K562 (cell line): ENCODE measurements at regions not wholly inside any gene's neighbourhood (a gene's known extent, or its start where the extent isn't known, plus 50 kb on each side); places are given as distances from the start of the nearest gene placed in this dataset.

Experiments used
- ATAC-seq: fragments of 200-7000 bp; cut with Tn5 transposase; 3 replicates; pipeline ENCODE4 v1.9.1; 2020; ENCODE audit warnings: moderate library complexity
- BruUV-seq: library from RNA; stranded (reverse); fragments of 400-500 nt; replicated peaks from 2 replicates; lab custom pipeline; 2021; lab: Mats Ljungman, UMichigan
- CTCF ChIA-PET: fragments of 300-600 bp; formaldehyde crosslinking; extraction: SDS; loops from one replicate; lab custom pipeline; 2021; ENCODE audit warnings: low intra/inter-chr PET ratio; lab: Yijun Ruan, JAX
- POLR2A ChIA-PET: fragments of 300-600, 350-650 bp; sonication (Branson Sonifier 250); formaldehyde crosslinking; extraction: SDS; loops from one replicate; lab custom pipeline; 2021; ENCODE audit warnings: antibody characterized with exemption, inconsistent platforms; lab: Yijun Ruan, JAX
- DNase-seq, 4 experiments: peaks; one replicate each; pipeline versions ENCODE4 v3.0.0 to v3.0.0-alpha.2; 2011 to 2018; ENCODE audit warnings: low spot score in 3 of 4, mixed read lengths in 3 of 4; ENCODE audit errors: extremely low read depth in 1 of 4
- FAIRE-seq: peaks from 2 replicates; lab custom pipeline; 2011; peaks lifted over from hg19 to GRCh38; lab: Jason Lieb, UNC
- H2AFZ ChIP-seq: 2 replicates; pipeline ENCODE4 v1.6.0; 2011; ENCODE audit warnings: low read depth, low read length, control low read depth, inconsistent platforms
- H3K27ac ChIP-seq: fragments of 200-600 bp; 3 replicates; pipeline ENCODE4 v1.8.0; 2011; ENCODE audit warnings: low read depth, mild to moderate bottlenecking, control low read depth, inconsistent platforms, low read length, moderate library complexity, mixed read lengths; ENCODE audit errors: extremely low read depth
- H3K27me3 ChIP-seq, 2 experiments: fragments of 300-600 bp in 1 of 2; 2 replicates in 1 of 2; 3 replicates in 1 of 2; pipeline versions ENCODE4 v1.6.0 to v1.8.0; 2011; ENCODE audit warnings: inconsistent platforms in 2 of 2, low read length in 2 of 2, mild to moderate bottlenecking in 1 of 2, mixed read lengths in 1 of 2, moderate library complexity in 1 of 2; ENCODE audit not compliant: control insufficient read depth in 2 of 2, insufficient read depth in 2 of 2
- H3K36me3 ChIP-seq: fragments of 300-600 bp; 3 replicates; pipeline ENCODE4 v1.8.0; 2011; ENCODE audit warnings: mild to moderate bottlenecking, low read length, inconsistent platforms; ENCODE audit not compliant: control insufficient read depth, insufficient read depth
- H3K4me1 ChIP-seq, 2 experiments: fragments of 200-600 bp in 1 of 2; replicated peaks in 1 of 2; 2 replicates in 1 of 2; 3 replicates in 1 of 2; pipeline versions ENCODE4 v1.5.1 to v1.8.0; 2011; ENCODE audit warnings: inconsistent platforms in 2 of 2, low read length in 2 of 2, mild to moderate bottlenecking in 1 of 2, mixed read lengths in 1 of 2, moderate library complexity in 1 of 2; ENCODE audit not compliant: control insufficient read depth in 2 of 2, insufficient read depth in 2 of 2
- H3K4me2 ChIP-seq: 2 replicates; pipeline ENCODE4 v1.6.1; 2011; ENCODE audit warnings: low read length, control low read depth, inconsistent platforms, mixed read lengths; ENCODE audit not compliant: insufficient read depth
- H3K4me3 ChIP-seq: fragments of 200-600 bp; sonication (generic), shearing (Covaris generic); 2 replicates; pipeline ENCODE4 v1.5.1; 2016; ENCODE audit warnings: control low read depth, inconsistent platforms
- H3K79me2 ChIP-seq: fragments of 200-600 bp; 3 replicates; pipeline ENCODE4 v1.8.0; 2011; ENCODE audit warnings: low read length, inconsistent platforms; ENCODE audit not compliant: control insufficient read depth, insufficient read depth
- H3K9ac ChIP-seq, 2 experiments: 2 replicates each; pipeline versions ENCODE4 v1.6.0 to v1.6.1; 2011; ENCODE audit warnings: low read depth in 2 of 2, low read length in 2 of 2, control low read depth in 1 of 2, inconsistent platforms in 1 of 2, mild to moderate bottlenecking in 1 of 2, mixed read lengths in 1 of 2; ENCODE audit not compliant: insufficient read depth in 1 of 2
- H3K9me1 ChIP-seq: one replicate; pipeline ENCODE4 v1.6.0; 2011; ENCODE audit warnings: inconsistent platforms, mild to moderate bottlenecking, low read length, moderate library complexity; ENCODE audit not compliant: control insufficient read depth, insufficient read depth
- H3K9me3 ChIP-seq: replicated peaks from 2 replicates; pipeline ENCODE4 v1.5.1; 2011; ENCODE audit warnings: low read depth, low read length, inconsistent platforms; ENCODE audit not compliant: control insufficient read depth, insufficient read depth
- H4K20me1 ChIP-seq: replicated peaks from 2 replicates; pipeline ENCODE4 v1.6.1; 2011; ENCODE audit warnings: low read length, inconsistent platforms, mixed read lengths; ENCODE audit not compliant: control insufficient read depth, insufficient read depth
- FOXP1 ChIP-seq: sonication (generic); formaldehyde crosslinking; IDR thresholded peaks from 2 replicates; pipeline ENCODE4 v1.8.0; 2022; ENCODE audit warnings: mild to moderate bottlenecking, missing genetic modification reagents
- GATA2 ChIP-seq: sonication (generic); formaldehyde crosslinking; IDR thresholded peaks from 2 replicates; pipeline ENCODE4 v1.4.0; 2020; ENCODE audit warnings: mild to moderate bottlenecking, missing genetic modification reagents
- MXI1 ChIP-seq: IDR thresholded peaks from 2 replicates; pipeline ENCODE4 v1.6.1; 2011; ENCODE audit warnings: low read depth, mild to moderate bottlenecking, improper control_type of control experiment, low read length
- POLR2AphosphoS2 ChIP-seq: IDR thresholded peaks from 2 replicates; pipeline ENCODE4 v1.6.1; 2012; ENCODE audit warnings: low read length, improper control_type of control experiment
- PYGO2 ChIP-seq: fragments of 450-650 bp; IDR thresholded peaks from 2 replicates; pipeline ENCODE4 v1.6.1; 2016; ENCODE audit warnings: mild to moderate bottlenecking, missing genetic modification characterization, moderate library complexity, missing compliant biosample characterization
- SIX5 ChIP-seq, 2 experiments: IDR thresholded peaks; 2 replicates each; pipeline ENCODE4 v1.6.1; 2011; ENCODE audit warnings: low read length in 2 of 2, borderline replicate concordance in 1 of 2, low read depth in 1 of 2, mild to moderate bottlenecking in 1 of 2, moderate library complexity in 1 of 2; ENCODE audit not compliant: insufficient read depth in 1 of 2
- SMARCA4 ChIP-seq: fragments of 450-650 bp; IDR thresholded peaks from 2 replicates; pipeline ENCODE4 v1.6.1; 2016
- ZBTB9 ChIP-seq: fragments of 450-650 bp; formaldehyde crosslinking; IDR thresholded peaks from 2 replicates; pipeline ENCODE4 v1.4.0; 2020; ENCODE audit warnings: mild to moderate bottlenecking, moderate library complexity
- ZNF551 ChIP-seq: fragments of 250-450 bp; sonication (Bioruptor Pico); IDR thresholded peaks from 2 replicates; pipeline ENCODE4 v1.5.0; 2021; ENCODE audit warnings: mild to moderate bottlenecking, moderate library complexity
- WGBS: fragments of 100-300 bp; shearing (Covaris generic); methylation state at CpG from one replicate; pipeline ENCODE4 v1.1.6; 2016; ENCODE audit warnings: low coverage, mixed read lengths; ENCODE audit not compliant: insufficient coverage; ENCODE audit errors: missing lambda C conversion rate; 5-methylcytosine and 5-hydroxymethylcytosine counted together
- in situ Hi-C: fragments of 300-500 bp; cut with MboI; formaldehyde crosslinking; loops from 4 replicates; pipeline ENCODE4 v1.15.0; 2018; ENCODE audit warnings: inconsistent platforms, mixed read lengths
- intact Hi-C: fragments of 100-400 bp; cut with micrococcal nuclease; formaldehyde crosslinking; loops from 2 replicates; pipeline ENCODE4 v1.14.2; 2022

GRCh38 chr7:104960741-104961448, 53.1 kb upstream of the KMT2E start (continued):
- 0 out of 2 replicates have a peak, but pooled peaks have one; percentile 23 for TF ChIP-seq SMARCA4

DNA sequence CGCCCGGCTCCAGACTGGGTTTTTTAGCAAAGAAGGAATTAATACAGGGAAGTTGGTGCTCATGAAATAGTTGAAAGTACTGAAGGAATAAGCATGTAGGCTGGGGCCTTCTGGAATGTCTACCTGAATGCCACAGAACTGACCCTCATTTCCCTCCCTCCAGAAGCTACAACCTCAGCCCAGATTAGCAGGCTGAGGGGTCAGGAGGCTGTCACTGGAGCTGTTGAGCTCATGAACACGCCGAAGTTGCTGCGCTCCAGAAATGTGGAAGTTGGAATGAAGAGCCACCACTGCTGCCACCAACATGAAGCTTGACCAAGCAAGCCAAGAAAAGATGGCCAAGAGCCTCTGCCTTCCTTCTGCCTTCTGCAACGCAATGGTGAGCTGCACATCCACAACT, 52.2 kb upstream of the KMT2E start:
- in situ Hi-C loops: no loop called here
- BruUV-seq: no TSS peak
- ChIA-PET POLR2A (interaction anchor here (0.6 to 0.7 kb wide), 2 partner anchors 17 to 197 kb away, joined by 5 read pairs; no protein-coding TSS in a partner anchor), CTCF (no interaction called here)
- 70% methylated on average over 6 of the region's 6 CpGs for WGBS
- Histone ChIP-seq H3K27ac (no peak overlapping the region), H3K9me3 (no peaks in the 10 kb centered on the region), H3K79me2 (no peaks in the 10 kb centered on the region), H4K20me1 (no peaks in the 10 kb centered on the region), H3K36me3 (no peaks in the 10 kb centered on the region), H3K9me1 (no peaks in the 10 kb centered on the region), H2AFZ (no peak overlapping the region), H3K27me3 (no peaks in the 10 kb centered on the region), H3K4me3 (no peak overlapping the region), H3K4me1 (peaks cover 5 to 51% of the 10 kb centered on the region in 2 experiments), H3K4me2 (no peak overlapping the region), H3K9ac (no peak overlapping the region)
- FAIRE-seq (no peak), DNase-seq (no peak), ATAC-seq (no peak)
- intact Hi-C loops: no loop called here
- TF ChIP-seq ZNF551 (CRISPR knock-in tag): no peak
- 0 out of 4 replicates have a peak, but pooled peaks of 1 of the 2 experiments have one; percentile 9 for TF ChIP-seq SIX5 (IDR thresholded peaks at IDR 0.05; ENCODE audit: borderline replicate concordance in 1 of 2, insufficient read depth in 1 of 2, low read depth in 1 of 2, low read length in 2 of 2)

DNA sequence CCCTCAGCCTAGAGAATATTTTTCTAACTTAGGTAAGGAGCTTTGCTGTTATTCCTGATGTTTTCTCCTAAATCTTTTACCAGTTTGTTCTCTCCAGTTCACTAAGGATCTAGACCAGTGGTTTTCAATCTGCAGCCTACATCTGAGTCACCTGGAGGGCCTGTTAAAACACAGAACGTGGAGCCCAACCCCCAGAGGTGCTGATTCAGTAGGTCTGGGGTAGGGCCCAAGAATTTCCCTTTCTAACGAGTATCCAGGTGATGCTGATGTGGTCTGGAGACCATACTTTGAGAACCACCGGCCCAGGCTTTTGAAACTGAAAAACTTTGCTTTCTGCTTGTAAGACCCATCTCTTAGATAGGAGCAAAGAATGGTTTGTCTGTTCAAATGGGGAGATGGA, 51.2 kb upstream of the KMT2E start:
- H2AFZ ChIP-seq: no peak overlapping the region
- no peaks in the 10 kb centered on the region for H3K9me3 ChIP-seq
- H3K27ac ChIP-seq: no peak overlapping the region
- no peaks in the 10 kb centered on the region for H3K9me1 ChIP-seq
- H3K4me3 ChIP-seq: no peak overlapping the region
- H4K20me1 ChIP-seq: no peaks in the 10 kb centered on the region
- ATAC-seq: no peak
- DNase-seq: no peak
- TF ChIP-seq POLR2AphosphoS2 (no peak), GATA2 (CRISPR knock-in tag) (no peak), MXI1 (no peak), PYGO2 (no peak), ZBTB9 (CRISPR knock-in tag) (no peak), FOXP1 (CRISPR knock-in tag) (no peak)
- no peaks in the 10 kb centered on the region for H3K36me3 ChIP-seq
- in situ Hi-C loops (no loop called here), intact Hi-C loops (no loop called here)
- no peak overlapping the region for H3K4me2 ChIP-seq
- FAIRE-seq: no peak
- H3K79me2 ChIP-seq: no peaks in the 10 kb centered on the region
- 16% methylated on average over 3 of the region's 3 CpGs for WGBS
- H3K9ac ChIP-seq: no peak overlapping the region
- H3K4me1 ChIP-seq: peaks cover 13 to 54% of the 10 kb centered on the region in 2 experiments; a peak in 4 of 5 replicates
- H3K27me3 ChIP-seq: no peaks in the 10 kb centered on the region
- no TSS peak for BruUV-seq
- CTCF ChIA-PET: no interaction called here
- POLR2A ChIA-PET: no interaction called here
